HG03378 (cell line): ENCODE measurements at regions not wholly inside any gene's neighbourhood (a gene's known extent, or its start where the extent isn't known, plus 50 kb on each side); places are given as distances from the start of the nearest gene placed in this dataset.

ENCODE experiments used
- ATAC-seq: cut with Tn5 transposase; IDR thresholded peaks from one replicate; pipeline ENCODE4 v1.9.1; 2021; ENCODE audit warnings: mild to moderate bottlenecking, moderate library complexity; ENCODE audit not compliant: unreplicated experiment

GRCh38 chr12:93275589-93275988 lies 102.1 kb upstream of the NUDT4 start:
- no peak for ATAC-seq

GRCh38 chr12:93279565-93280412 lies 97.9 kb upstream of the NUDT4 start:
- ATAC-seq: no peak

GRCh38 chr12:93287149-93287548 lies 90.6 kb upstream of the NUDT4 start:
- ATAC-seq: no peak

GRCh38 chr12:93288626-93289025 lies 89.1 kb upstream of the NUDT4 start:
- no peak for ATAC-seq

GRCh38 chr12:93290391-93290790 lies 87.3 kb upstream of the NUDT4 start:
- no peak for ATAC-seq

- no peak for ATAC-seq
Measured at GRCh38 chr12:93292213-93292612, 85.5 kb upstream of the NUDT4 start.

GRCh38 chr12:93292731-93293566 lies 84.8 kb upstream of the NUDT4 start:
- no peak for ATAC-seq

GRCh38 chr12:93297032-93297431 lies 80.7 kb upstream of the NUDT4 start:
- peak; percentile 94 for ATAC-seq

GRCh38 chr12:93297536-93297935 lies 80.2 kb upstream of the NUDT4 start:
- ATAC-seq: peak; percentile 14

GRCh38 chr12:93299262-93299846 lies 78.4 kb upstream of the NUDT4 start:
- ATAC-seq: no peak

- no peak for ATAC-seq
Measured at GRCh38 chr12:93300611-93301021, 77.1 kb upstream of the NUDT4 start.

GRCh38 chr12:93302331-93303229 lies 75.1 kb upstream of the NUDT4 start:
- ATAC-seq: no peak

- no peak for ATAC-seq
Measured at GRCh38 chr12:93306636-93307035, 71.1 kb upstream of the NUDT4 start.

- no peak for ATAC-seq
Measured at GRCh38 chr12:93308281-93308680, 69.4 kb upstream of the NUDT4 start.

GRCh38 chr12:93311827-93312226 lies 65.9 kb upstream of the NUDT4 start:
- ATAC-seq: no peak

GRCh38 chr12:93314177-93314497 lies 63.6 kb upstream of the NUDT4 start:
- no peak for ATAC-seq

GRCh38 chr12:93315385-93315906 lies 62.3 kb upstream of the NUDT4 start:
- ATAC-seq: no peak

- ATAC-seq: no peak
Measured at GRCh38 chr12:93315907-93316622, 61.7 kb upstream of the NUDT4 start.

GRCh38 chr12:93316623-93316971 lies 61.1 kb upstream of the NUDT4 start:
- ATAC-seq: no peak

GRCh38 chr12:93317227-93317626 lies 60.5 kb upstream of the NUDT4 start:
- no peak for ATAC-seq
